ENCODE measurements at regions not wholly inside any gene's neighbourhood (a gene's known extent, or its start where the extent isn't known, plus 50 kb on each side); places are given as distances from the start of the nearest gene placed in this dataset.
A peak's percentile ranks its signal among the peaks of the same experiment; 100 is the strongest.
"Not testable (repeated sequence)": the region's sequence is repeated elsewhere in the genome, so short reads cannot be mapped to it uniquely, and the experiment has no call there.

GRCh38 chr1:114270282-114270681, 116.6 kb upstream of the SYT6 start:
- FAIRE-seq (no peak), DNase-seq (ENCODE audit: low spot score) (no peak)

DNA sequence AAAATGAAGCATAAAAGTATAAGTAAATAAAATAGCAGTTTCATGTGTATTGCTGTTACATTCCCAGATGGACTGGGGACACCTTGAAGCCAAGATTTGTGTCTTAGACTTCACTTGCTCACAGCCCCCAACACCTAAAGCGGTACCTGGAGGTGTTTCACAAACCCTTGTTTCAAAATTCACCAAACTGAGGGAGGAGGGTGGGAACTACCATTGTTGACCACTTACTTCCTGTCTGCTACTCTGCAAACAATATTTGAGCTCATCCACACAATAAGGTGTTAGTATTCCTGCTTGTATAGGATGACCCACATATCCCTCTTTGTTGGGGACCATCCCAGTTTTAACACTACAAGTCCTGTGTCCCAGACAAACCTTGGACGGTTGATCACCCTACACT, 115.9 kb upstream of the SYT6 start:
- FAIRE-seq (peak; percentile 20), DNase-seq (ENCODE audit: low spot score) (no peak)

GRCh38 chr1:114263343-114263742, 109.7 kb upstream of the SYT6 start:
- FAIRE-seq (no peak), DNase-seq (ENCODE audit: low spot score) (no peak)

GRCh38 chr1:114262337-114262736, 108.7 kb upstream of the SYT6 start:
- DNase-seq (ENCODE audit: low spot score): no peak
- FAIRE-seq: no peak

DNA sequence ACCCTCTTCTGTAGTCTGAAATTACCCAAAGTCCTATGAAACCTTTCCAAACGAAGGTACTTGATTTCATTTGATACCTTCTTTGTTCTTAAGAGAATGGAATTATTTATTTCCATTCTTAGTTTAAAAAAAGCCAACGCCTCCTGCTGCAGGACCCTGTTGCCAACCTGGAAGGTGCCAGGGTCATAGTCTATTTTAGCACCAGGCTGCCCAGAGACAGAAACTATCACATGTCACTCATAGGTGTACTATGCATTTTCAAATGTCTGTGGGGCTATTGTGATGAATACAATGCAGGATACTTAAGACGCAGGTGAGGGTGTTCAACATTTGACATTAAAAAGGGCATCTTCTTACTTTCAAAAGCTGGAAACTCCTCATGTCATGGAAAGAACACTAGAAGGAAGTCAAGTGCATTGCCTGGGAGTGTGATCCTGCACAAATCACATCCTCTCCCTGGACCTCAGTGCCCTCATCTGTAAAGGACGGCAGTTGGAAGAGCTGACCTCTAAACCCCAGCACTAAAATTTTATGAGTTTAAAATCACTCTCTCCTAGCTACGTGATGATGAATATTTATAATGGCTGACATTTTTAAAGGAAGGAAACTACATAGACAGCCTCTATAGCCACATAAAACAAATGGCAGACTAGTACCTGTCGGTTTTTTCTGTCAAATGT, 107.3 kb upstream of the SYT6 start:
- FAIRE-seq (no peak), DNase-seq (ENCODE audit: low spot score) (no peak)

GRCh38 chr1:114259511-114260160, 106.0 kb upstream of the SYT6 start:
- DNase-seq (ENCODE audit: low spot score): no peak
- no peak for FAIRE-seq

DNA sequence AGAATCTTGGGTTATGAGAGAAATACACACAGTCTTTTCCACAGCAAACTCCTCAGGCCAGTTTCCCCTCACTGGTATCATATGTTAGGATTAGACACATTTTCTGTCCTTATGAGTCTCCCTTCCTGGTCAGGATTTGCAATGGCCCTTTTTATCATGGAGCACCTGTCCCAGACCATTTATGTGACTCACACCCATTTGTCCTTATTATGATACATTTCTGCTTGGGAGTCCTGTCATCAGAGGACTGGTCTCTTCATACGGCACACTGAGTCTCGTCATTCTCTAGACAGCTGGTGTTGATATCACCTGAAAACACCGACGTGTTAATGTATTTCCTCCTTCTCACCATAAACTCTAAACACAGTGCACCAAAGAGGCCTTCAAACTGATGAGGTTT, 105.0 kb upstream of the SYT6 start:
- DNase-seq (ENCODE audit: low spot score) (no peak), FAIRE-seq (no peak)

GRCh38 chr1:114258074-114258473, 104.4 kb upstream of the SYT6 start:
- no peak for FAIRE-seq

DNA sequence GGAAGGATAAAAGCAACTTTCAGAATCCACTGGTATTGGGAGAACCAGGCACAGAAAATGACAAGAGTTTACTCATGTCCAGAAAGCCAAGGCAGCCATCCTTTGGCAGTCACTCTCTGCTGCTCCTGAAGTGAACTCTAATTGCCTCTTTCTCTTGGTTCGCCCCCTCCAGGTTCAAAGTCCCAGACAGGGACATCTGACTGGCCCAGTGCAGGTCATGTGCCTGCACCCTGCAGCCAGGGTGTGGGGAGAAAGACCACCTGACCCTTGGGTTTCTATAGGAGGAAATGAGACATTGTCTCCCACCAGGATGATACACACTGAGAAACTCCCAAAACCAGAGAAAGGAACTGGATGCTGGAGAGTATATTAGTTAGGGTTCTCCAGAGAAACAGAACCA, 103.9 kb upstream of the SYT6 start:
- FAIRE-seq: no peak
- no peak for DNase-seq (ENCODE audit: low spot score)

More at GRCh38 chr1:114258074-114258473, 104.4 kb upstream of the SYT6 start:
- DNase-seq (ENCODE audit: low spot score): no peak

DNA sequence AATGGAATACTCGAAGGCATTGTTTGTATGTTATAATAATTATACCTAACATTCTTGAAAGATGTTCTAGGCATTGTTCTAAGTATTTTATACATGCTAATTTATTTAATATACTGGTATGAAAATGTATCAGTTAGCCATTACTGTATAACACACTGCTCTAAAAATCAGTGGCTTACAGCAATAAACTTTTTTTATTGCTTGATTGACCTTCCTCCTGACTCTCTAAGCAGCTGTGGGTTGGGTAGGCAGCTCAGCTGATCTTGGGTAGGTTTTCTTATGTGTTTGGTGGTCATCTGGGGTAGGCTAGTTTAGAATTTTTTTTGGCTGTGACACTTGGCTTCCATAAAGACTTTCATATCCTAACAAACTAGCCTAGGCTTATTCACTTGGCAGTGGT, 100.2 kb upstream of the SYT6 start:
- FAIRE-seq: no peak
- no peak for DNase-seq (ENCODE audit: low spot score)

DNA sequence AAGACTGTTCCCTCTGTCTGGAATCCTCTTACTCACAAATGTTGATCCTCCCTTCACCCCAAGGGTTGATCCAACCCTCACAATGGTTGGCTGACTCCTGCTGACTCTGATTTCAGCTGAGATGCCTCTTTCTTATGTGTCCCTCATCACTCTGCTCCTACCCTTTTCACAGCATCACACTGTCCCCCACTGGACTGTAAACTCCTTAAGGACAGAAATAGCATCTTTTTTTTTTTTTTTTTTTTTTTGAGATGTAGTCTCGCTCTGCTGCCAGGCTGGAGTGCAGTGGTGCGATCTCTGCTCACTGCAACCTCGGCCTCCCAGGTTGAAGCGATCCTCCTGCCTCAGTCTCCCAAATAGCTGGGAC, 97.9 kb upstream of the SYT6 start:
- DNase-seq (ENCODE audit: low spot score) (no peak), FAIRE-seq (no peak)

- peak; percentile 30 for FAIRE-seq
- no peak for DNase-seq (ENCODE audit: low spot score)
Observed at GRCh38 chr1:114250683-114251572, 97.3 kb upstream of the SYT6 start.

- FAIRE-seq: no peak
- no peak for DNase-seq (ENCODE audit: low spot score)
Observed at GRCh38 chr1:114249691-114250090, 96.0 kb upstream of the SYT6 start.

DNA sequence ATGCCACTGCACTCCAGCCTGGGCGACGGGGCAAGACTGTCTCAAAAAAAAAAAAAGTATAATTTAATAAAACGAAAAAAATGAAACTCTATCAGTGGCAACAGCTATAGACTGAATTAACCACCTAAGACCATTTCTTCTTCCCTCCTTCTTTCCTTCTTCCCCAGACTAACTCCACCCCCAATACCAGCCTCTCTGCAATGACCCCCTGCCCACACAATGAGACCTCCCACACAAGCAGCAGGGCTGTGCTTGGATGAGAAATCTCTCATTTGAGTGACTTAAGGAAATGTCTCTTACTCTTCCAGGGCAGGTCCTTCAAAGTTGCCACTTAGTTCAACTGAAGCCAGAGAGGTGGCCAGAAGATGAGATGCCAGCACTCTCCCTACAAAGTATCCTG, 94.5 kb upstream of the SYT6 start:
- no peak for FAIRE-seq

DNA sequence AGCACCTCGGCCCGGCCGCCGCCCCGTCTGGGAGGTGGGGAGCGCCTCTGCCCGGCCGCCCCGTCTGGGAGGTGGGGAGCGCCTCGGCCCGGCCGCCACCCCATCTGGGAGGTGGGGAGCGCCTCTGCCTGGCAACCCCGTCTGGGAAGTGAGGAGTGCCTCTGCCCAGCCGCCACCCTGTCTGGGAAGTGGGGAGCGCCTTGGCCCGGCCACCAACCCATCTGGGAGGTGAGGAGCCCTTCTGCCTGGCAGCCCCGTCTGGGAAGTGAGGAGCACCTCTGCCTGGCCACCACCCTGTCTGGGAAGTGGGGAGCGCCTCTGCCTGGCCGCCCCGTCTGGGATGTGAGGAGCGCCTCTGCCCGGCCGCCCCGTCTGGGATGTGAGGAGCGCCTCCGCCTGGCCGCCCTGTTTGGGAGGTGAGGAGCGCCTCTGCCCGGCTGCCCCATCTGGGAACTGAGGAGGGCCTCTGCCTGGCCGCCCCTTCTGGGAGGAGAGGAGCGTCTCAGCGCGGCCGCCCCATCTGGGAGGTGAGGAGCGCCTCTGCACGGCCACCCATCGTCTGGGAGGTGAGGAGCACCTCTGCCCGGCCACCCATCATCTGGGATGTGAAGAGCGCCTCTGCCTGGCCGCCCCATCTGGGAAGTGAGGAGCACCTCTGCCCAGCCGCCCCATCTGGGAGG, 89.0 kb upstream of the SYT6 start:
- FAIRE-seq; DNase-seq (ENCODE audit: low spot score): not testable (repeated sequence)

More for the DNA sequence above, 94.5 kb upstream of the SYT6 start:
- no peak for DNase-seq (ENCODE audit: low spot score)

DNA sequence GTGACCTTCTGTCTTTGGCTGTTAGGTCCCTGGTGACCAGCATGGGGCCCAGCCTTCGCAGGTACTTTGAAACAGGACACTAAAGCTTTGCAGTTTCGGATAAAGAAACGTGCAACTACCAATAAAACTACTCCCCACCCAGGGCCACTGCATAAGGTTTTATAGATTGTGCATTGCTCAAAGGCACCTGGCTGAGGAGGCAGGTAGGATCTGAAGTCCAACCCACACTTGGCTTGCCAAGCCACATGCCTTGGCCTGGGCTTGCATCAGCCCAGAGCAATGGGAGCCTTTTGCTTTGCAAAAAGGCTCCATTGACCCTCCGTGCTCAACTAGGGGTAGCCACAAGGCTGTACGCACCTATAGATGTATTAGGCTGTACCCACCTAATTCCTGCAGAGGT, 84.4 kb upstream of the SYT6 start:
- DNase-seq (ENCODE audit: low spot score) (no peak), FAIRE-seq (no peak)

DNA sequence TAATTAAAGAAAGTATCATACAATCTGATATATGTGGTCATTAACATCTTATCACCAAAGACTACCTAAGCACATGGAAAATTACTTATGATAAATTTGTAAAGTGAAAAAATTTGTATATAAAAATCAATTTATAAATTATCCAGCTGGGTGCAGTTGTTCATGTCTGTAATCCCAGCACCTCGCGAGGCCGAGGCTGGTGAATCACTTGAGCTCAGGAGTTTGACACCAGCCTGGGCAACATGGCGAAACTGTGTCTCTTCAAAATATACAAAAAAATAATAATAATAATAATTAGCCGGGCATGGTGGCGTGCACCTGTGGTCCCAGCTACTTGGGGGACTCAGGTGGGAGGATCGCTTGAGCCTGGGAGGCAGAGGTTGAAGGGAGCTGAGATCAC, 82.8 kb upstream of the SYT6 start:
- FAIRE-seq (no peak), DNase-seq (ENCODE audit: low spot score) (no peak)

- no peak for DNase-seq (ENCODE audit: low spot score)
- FAIRE-seq: no peak
Observed at GRCh38 chr1:114235960-114236359, 82.3 kb upstream of the SYT6 start.

GRCh38 chr1:114235281-114235680, 81.6 kb upstream of the SYT6 start:
- DNase-seq (ENCODE audit: low spot score) (no peak), FAIRE-seq (no peak)

GRCh38 chr1:114234408-114235124, 80.9 kb upstream of the SYT6 start:
- FAIRE-seq: no peak

DNA sequence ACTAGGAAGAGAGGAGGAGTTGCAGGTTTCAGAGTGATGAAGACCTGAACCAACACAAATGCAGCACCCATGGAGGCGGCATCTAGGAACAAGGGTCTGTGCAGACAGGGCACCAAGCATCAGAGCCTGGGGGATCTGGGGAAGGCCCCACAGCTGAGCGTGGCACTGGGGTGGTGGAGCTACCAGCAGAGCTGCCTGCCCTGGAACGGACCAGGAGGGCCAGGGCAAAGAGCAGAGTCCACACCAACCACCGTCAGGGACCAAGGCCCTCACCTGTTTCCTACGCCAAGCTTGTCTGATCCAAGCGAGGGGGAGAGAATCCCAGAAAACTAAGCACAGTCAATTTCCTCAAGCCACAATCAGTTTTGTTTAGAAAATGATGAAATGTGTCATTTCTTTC, 79.0 kb upstream of the SYT6 start:
- FAIRE-seq (no peak), DNase-seq (ENCODE audit: low spot score) (no peak)

More at GRCh38 chr1:114234408-114235124, 80.9 kb upstream of the SYT6 start:
- DNase-seq (ENCODE audit: low spot score): no peak

Data from urothelium cell line (cell line).